Activated T-cell treated with anti-CD3 and anti-CD28 coated beads for 48 hours (primary cell): ENCODE measurements at regions not wholly inside any gene's neighbourhood (a gene's known extent, or its start where the extent isn't known, plus 50 kb on each side); places are given as distances from the start of the nearest gene placed in this dataset.
A peak's percentile ranks its signal among the peaks of the same experiment; 100 is the strongest.
"Not testable (repeated sequence)": the region's sequence is repeated elsewhere in the genome, so short reads cannot be mapped to it uniquely, and the experiment has no call there.

Experiments used
- DNase-seq: peaks from one replicate; pipeline ENCODE4 v3.0.0-alpha.2; 2020; ENCODE audit warnings: low read depth

DNA sequence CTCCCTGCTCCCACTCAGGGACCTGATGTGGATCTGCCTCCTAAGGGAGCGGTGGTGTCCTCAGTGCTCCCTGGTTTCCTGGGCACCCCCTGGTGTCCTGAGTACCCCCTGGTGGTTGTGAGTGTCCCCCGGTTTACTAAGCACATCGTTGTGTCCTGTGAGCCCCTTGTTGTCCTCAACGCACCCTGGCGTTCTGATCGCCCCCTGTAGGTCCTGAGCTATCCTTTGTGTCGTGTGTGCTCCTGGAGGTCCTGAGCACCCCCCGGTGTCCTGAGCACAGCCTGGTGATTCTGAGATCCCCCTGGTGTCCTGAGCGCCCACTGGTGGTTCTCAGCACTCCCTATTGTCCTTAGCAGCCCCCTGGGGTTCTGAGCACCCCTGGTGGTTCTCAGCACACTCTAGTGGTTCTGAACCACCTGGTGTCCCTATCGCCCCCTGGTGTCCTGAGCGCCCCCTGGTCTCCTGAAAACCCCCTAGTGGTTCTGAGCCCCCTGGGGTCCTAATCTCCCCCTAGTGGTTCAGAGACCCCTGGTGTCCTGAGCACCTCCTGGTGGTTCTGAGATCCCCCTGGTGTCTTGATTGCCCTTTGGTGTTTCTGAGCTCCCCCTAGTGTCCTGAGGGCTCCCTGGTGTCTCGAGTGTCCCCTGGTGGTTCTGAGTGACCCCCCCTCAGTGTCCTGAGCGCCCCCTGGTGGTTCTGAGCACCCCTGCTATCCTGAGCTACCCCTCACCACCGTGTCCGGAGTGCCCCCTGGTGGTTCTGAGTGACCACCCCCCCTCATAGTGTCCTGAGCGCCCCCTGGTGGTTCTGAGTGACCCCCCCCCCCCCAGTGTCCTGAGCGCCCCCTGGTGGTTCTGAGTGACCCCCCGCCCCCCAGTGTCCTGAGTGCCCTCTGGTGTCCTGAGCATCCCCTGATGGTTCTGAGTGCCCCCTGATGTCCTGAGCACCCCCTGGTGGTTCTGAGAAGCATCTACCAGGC is 615.1 kb downstream of the TMEM121 start:
- peak; percentile 63 for DNase-seq

DNA sequence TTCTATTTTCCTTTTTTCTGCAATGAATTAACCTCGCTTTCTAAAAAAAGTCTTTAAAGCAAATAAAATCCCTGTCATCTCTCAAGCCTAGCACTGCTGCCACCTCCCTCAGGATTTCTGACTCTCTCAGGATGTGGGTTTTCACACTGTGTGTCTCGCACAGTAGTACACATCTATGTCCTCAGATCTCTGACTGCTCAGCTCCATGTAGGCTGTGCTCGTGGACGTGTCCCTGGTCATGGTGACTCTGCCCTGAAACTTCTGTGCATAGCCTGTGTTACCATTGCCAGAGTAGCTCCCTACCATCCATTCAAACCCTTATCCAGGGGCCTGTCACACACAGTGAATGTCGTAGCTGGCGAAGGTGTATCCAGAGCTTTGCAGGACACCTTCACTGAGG is 619.3 kb downstream of the TMEM121 start:
- DNase-seq: not testable (repeated sequence)

DNA sequence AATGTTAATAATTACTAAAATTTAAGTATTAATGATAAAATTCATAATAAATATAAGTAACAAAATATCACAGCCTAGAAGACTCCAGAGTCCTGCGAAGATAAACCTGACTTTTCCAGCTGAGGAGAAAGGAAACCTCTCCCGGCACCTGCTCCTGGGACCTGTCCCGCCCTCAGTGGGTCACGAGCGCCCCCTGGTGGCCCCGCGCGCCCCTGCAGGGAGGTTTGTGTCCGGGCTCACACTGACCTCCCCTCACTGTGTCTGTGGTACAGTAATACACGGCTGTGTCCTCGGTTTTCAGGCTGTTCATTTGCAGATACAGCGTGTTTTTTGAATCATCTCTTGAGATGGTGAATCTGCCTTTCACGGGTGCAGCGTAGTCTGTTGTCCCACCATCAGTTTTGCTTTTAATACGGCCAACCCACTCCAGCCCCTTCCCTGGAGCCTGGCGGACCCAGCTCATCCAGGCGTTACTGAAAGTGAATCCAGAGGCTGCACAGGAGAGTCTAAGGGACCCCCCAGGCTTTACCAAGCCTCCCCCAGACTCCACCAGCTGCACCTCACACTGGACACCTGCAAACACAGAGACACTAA is 627.1 kb downstream of the TMEM121 start:
- DNase-seq: peak; percentile 78

DNA sequence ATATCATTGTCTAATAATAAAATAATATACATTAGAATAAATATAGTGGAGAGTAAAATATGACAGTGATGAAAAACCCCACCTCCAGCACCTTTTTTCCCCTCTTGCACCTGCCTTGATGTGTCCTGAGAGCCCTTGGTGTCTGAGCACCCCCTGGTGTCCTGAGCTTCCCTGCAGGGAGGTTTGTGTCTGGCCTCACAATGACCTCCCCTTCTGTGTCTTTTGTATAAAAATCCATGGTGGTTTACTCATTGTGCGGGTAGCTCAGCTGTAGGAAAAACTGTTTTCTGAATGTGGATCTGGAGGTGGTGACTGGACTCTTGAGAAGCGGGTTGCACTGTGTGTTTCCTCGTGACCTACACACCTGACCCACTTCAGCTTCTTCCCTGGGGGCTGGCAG is 636.9 kb downstream of the TMEM121 start:
- DNase-seq: no peak

DNA sequence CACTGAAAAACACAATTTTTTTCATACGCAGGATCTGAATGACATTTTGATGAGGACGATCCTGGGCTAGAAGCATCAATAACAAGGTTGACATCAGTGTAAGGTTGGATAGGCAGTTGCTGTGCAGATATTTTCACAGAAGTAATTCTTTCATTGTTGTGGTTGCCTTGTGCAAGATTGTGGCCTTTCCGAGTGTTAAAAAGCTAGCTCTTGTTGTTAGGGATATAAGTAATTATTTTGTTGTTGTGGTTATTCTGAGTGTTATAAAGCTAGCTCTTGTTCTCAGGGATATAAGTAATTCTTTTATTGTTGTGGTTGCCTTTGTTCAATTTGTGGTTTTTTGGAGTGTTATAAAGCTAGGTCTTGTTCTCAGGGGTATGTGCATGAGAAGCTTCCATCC is 637.4 kb downstream of the TMEM121 start:
- not testable (repeated sequence) for DNase-seq

DNA sequence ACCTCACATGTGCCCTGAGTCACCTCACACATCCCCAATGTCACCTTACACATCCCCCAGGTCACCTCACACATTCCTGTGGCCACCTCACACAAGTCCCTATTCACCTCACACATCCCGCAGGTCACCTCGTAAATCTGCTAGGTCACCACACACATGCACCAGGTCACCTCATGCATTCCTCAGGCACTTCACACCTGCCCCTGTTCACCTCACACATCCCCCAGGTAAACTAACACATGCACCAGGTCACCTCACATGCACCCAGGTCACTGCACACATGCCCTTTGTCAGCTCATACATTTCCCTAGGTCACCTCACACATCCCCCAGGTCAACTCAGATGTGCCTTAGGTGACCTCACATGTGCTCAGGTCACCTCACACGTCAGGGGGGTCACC is 639.8 kb downstream of the TMEM121 start:
- no peak for DNase-seq

DNA sequence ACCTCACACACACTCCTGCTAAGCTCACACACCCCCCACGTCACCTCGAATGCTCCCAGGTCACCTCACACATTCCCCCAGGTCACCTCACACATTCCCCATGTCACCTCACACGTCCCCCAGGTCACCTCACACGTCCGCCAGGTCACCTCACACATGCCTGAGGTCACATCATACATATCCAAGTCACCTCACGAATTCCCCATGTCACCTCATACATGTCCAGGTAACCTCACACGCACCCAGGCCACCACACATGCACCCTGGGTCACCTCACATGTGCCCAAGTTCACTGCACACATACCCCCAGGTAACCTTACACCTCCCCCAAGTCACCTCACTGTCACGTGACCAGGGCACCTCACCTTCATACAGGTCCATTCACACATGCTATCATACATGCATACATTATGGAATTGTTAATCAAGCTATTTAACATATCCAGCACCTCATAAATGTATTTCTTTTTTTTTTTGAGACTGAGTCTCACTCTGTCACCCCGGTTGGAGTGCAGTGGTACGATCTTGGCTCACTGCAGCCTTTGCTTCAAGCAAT is 640.3 kb downstream of the TMEM121 start:
- no peak for DNase-seq

DNA sequence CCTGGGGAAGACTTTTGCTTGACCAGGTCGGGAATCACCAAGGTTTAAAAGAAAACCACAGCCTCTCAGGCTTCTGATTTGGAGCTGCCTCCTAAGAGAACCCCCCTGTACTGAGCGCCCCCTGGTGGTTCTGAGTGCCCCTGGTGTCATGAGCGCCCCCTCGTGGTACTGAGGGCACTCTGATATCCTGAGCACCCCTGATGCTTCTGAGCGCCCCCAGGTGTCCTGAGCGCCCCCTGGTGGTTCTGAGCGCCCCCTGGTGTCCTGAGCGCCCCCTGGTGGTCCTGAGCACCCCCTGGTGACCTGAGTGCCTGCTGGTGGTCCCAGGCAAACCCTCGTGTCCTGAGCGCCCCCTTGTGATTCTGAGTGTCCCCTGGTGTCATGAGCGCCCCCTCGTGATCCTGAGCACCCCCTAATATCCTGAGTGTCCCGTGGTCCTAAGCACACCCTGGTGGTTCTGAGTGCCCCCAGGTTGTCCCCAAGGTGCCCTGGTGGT is 643.8 kb downstream of the TMEM121 start:
- peak; percentile 78 for DNase-seq

DNA sequence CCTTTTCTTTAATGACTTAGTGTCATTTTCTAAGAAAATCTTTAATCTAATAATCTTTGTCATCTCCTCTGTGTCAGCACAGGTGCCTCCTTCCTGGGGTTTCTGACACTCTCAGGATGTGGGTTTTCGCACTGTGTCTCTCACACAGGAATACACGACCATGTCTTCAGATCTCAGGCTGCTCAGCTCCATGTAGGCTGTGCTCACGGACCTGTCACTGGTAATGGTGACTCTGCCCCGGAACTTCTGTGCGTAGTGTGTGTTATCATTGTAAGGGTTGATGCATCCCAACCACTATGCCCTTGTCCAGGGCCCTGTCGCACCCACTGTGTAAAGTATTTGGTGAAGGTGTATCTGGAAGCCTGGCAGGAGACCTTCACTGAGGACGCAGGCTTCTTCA is 647.8 kb downstream of the TMEM121 start:
- DNase-seq: no peak

DNA sequence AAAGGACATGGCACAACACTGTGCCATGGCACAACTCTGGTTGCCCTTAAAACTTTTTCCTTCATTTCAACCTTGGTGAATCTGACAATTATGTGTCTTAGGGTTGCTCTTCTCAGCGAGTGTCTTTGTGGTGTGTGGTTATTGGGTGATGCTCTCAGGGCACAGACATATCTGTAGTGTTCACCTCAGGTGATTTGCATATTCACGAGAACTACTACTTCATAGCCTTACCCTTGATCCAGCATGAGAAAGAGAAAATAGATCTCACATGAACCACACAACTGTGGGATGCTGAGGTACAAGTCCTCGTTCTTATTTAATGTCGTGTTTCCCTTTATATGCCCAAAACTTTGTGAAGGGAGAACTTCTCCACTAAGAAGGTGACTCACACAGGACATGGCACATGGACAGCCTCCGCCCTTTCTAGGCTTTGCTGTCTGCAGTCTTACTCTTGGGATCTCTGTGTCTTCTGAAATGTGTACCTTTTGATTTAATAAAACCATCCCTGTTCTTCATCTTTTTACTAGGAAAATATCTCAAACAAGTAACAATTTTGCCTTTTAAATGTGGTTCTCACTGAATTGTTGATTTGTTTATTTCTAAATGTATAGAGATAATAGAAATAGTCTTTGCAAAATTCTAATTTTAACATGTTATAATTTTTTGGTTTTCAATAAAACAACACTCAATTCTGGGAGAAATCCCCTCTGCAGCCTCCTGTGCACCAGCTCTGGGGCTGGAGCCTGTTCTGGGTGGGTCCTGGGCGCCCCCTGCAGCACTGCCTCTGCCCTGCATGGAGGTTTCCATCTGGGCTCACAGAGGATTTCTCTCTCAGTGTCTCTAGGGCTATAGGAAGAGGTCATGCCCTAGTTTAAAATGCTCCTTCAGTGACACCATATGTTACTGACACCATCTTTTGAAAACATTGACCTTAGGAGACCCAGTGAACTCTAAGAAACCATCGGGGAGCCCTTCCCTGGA is 651.2 kb downstream of the TMEM121 start:
- not testable (repeated sequence) for DNase-seq

DNA sequence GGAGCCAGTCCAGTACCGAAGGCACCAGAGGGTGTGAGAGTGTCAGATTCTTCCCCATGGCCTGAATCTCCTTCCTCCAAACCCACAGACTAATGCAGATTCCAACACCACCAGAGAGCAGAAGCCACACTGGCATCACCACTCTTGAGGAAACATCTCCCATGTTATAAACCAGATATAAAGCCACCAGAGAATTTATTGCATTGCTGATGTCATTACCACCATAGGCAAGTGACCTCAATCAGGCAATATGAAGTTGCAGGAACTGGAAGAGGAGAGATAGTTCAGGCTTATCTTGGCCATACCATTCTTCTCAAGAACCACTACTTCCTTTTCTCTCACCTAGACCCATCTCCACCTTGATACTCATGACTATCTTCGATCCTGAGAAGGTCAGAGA is 653.4 kb downstream of the TMEM121 start:
- no peak for DNase-seq

DNA sequence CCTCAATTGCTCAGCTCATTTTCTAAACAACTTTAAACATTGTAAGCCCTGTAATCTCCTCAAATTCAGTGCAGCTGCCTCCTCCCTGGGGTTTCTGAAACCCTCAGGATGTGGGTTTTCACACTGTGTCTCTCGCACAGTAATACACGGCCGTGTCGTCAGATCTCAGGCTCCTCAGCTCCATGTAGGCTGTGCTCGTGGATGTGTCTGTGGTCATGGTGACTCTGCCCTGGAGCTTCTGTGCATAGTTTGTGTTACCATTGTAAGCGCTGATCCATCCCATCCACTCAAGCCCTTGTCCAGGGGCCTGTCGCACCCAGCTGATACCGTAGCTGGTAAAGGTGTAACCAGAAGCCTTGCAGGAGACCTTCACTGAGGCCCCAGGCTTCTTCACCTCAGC is 658.4 kb downstream of the TMEM121 start:
- peak; percentile 49 for DNase-seq

DNA sequence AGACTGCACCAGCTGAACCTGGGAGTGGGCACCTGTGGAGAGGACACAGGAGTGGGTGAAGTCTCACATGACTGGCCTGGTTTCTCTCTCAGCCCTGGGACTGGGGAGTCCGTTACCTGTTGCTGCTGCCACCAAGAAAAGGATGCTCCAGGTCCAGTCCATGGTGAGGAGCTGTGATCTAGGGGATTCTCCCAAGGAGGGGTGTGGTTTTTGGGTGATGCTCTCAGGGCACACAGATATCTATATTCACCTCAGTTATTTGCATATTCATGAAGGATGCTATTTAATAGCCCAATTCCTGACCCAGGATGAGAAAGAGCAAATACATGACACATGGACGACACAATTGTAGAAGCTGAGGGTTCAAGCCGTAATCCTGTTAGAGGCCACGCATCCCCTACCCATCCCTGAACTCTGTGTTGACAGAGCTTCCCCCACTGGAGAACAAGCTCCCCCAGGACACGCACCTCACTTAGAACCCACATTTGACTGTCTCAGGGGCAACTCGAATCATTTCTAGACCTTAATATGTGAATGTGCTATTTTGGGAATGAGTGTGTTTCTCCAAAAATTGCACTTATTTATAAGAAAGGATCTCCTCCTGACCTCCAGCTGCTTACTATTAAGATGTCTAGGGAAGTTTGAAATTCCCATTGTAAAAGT is 658.9 kb downstream of the TMEM121 start:
- not testable (repeated sequence) for DNase-seq

DNA sequence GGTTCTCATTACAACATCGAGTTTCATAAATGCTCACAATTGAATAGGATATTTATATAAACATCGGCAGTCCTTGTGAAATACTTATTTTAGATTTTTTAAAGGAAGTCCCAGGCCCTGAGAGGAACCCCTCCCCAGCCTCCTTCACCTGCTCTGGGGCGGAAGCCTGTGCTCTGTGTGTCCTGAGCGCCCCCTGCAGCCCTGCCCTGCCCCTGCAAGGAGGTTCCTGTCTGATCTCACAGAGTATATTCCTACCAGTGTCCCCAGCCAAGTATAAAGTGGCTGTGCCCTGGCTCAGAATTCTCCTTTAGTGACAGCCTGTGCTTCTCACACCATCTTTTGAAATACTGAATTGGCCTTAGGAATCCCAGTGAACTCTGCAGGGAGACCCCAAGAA is 659.5 kb downstream of the TMEM121 start:
- peak; percentile 56 for DNase-seq

DNA sequence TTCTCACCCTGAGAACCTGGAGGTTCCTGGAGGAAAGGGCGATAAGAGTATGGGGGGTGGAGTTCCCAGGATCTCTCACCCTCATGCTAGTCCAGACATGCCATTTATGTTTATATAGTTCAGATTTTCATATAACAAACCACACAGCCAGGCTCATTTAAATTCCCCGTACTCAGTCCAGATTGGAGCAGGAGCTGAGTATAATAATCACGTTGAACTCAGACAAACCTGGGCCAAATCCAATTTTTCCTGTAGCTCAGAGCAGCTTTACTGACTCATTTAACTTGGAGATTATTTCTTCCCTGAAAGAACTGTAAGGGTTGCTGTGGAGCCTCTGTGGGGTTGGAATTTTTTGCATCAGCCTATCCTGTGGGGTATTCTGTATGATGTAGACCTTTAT is 660.8 kb downstream of the TMEM121 start:
- DNase-seq: no peak

DNA sequence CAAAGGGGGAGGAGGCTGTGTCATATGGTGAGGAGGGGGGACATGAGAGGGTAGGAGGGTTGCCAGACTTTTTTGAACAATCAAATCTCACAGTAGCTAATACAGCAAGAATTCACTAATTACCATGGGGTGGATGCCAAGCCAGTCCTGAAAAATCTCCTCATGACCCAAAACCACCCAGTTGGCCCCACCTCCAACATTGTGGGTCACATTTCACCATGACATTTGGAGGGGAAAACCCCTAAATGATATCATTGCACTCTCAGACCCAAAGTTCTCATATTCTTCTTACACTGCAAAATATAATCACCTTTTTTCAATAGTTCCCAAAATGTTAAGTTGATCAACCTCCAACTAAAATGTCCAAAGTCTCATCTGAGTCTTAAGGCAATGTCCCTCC is 666.3 kb downstream of the TMEM121 start:
- not testable (repeated sequence) for DNase-seq

DNA sequence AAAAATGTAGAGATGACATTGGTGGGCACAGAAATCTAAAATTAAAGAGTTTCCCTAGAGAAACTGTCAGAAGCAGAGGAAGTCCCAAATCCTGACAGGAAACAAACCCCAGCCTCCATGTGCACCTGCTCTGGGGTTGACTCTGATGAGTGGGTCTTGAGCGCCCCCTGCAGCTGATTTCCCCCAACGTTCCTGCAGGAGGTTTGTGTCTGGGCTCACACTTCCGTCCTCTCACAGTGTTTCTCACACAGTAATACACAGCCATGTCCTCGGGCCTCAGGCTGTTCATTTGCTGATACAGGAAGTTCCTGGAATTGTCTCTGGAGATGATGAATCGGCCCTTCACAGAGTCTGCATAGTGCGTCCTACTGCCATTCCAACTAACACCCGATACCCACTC is 670.1 kb downstream of the TMEM121 start:
- peak; percentile 67 for DNase-seq

DNA sequence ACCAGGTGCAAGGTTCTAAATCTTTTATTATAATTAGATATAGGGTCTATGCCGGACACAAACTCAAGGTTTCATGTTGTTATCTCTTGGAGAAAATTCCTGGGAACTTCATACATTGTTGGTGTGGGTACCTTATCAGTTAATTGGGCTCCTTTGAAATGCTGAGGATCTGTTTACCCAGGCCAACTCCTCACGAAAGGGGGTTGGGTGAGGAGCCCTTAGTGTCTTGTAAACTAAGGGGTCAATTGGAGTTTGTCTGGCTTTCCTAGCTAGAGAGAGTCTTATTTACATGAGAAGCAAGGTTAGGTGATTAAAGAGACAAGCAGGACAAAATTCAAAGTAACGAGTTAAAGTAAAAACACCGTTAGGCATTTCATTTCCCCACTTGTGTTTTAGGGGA is 670.9 kb downstream of the TMEM121 start:
- DNase-seq: not testable (repeated sequence)

DNA sequence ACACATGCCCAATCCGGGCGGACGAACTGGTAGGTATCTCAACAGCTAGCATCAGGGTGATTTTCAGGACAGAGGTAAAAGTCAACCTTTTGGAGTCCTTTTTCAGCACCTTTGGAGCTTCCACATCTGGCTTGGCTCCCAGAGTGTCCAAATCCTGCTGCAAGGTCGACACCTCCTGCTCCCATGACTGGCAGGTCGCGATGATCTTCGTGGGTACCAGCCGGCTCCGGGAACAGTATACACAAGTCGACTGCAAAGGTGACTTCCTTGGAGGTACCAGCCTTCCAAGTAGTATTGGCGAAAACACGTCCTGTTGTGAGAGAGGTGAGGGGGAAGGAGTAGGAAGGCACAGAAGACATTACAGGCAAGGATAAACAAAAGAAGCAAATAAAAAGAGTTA is 672.7 kb downstream of the TMEM121 start:
- DNase-seq: no peak

DNA sequence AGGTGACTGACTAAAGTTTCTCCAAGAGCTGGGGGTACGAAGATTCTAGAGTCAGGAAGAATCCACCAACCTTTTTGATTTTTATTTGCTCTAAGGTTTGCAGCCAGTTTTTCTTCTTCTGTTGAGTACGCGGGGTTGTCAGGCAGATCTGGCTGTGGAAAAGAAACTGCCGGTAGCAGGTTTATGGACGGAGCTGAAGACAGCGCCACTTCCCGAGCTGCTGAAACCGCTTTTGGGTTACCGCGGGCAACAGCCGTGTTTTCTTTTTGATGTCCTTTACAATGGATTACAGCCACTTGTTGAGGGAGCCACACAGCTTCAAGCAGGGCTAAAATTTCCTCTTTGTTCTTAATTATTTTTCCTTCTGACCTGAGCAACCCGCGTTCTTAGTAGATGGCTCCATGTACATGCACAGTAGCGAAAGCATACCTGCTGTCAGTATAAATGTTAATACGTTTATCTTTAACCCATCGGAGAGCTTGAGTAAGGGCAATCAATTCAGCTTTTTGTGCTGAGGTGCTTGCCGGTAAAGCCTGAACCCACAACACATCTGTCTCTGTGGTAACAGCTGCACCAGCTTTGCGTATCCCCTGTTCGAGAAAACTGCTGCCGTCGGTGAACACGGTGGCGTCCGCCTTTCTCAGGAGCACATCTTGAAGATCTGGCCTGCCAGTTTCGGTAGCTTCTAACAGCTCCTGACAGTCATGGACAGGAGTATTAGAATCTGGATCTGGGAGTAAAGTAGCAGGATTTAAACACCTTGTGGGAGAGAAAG is 674.3 kb downstream of the TMEM121 start:
- DNase-seq: no peak
